GM23338 (cell line): ENCODE measurements at regions not wholly inside any gene's neighbourhood (a gene's known extent, or its start where the extent isn't known, plus 50 kb on each side); places are given as distances from the start of the nearest gene placed in this dataset.

ENCODE experiments used
- ATAC-seq: fragments of 200-7000 bp; cut with Tn5 transposase; 3 replicates; pipeline ENCODE4 v1.9.1; 2020
- DNase-seq: peaks from one replicate; pipeline ENCODE4 v3.0.0-alpha.2; 2015; ENCODE audit warnings: low spot score
- H2AFZ ChIP-seq: fragments of 200-600 bp; sonication (generic); 2 replicates; pipeline ENCODE4 v1.8.0; 2016; ENCODE audit warnings: antibody characterized with exemption, mild to moderate bottlenecking, moderate library complexity
- H3F3A ChIP-seq: fragments of 200-600 bp; sonication (generic); replicated peaks from 2 replicates; pipeline ENCODE4 v1.8.0; 2017; ENCODE audit warnings: antibody characterized with exemption, mixed run types, low read depth
- H3K27ac ChIP-seq: fragments of 200-600 bp; sonication (generic); 2 replicates; pipeline ENCODE4 v1.6.1; 2016; ENCODE audit warnings: low read depth
- H3K27me3 ChIP-seq: fragments of 200-600 bp; sonication (generic); 2 replicates; pipeline ENCODE4 v1.8.0; 2016; ENCODE audit warnings: mild to moderate bottlenecking, mixed run types, moderate library complexity; ENCODE audit not compliant: insufficient read depth
- H3K36me3 ChIP-seq: fragments of 200-600 bp; sonication (generic); 2 replicates; pipeline ENCODE4 v1.8.0; 2016; ENCODE audit warnings: mild to moderate bottlenecking; ENCODE audit not compliant: insufficient read depth
- H3K4me1 ChIP-seq: fragments of 200-600 bp; sonication (generic); 2 replicates; pipeline ENCODE4 v1.8.0; 2016; ENCODE audit warnings: mild to moderate bottlenecking, moderate library complexity; ENCODE audit not compliant: insufficient read depth
- H3K4me2 ChIP-seq: fragments of 200-600 bp; sonication (generic); 2 replicates; pipeline ENCODE4 v1.7.1; 2017; ENCODE audit warnings: mixed run types
- H3K4me3 ChIP-seq: fragments of 200-600 bp; sonication (generic); 2 replicates; pipeline ENCODE4 v1.6.1; 2016; ENCODE audit warnings: mixed run types
- H3K79me2 ChIP-seq: fragments of 200-600 bp; sonication (generic); replicated peaks from 2 replicates; pipeline ENCODE4 v1.8.0; 2017; ENCODE audit warnings: mild to moderate bottlenecking; ENCODE audit not compliant: insufficient read depth
- H3K9me2 ChIP-seq: fragments of 200-600 bp; sonication (generic); 2 replicates; pipeline ENCODE4 v1.8.0; 2017; ENCODE audit not compliant: insufficient read depth
- H4K20me1 ChIP-seq: fragments of 200-600 bp; sonication (generic); replicated peaks from 2 replicates; pipeline ENCODE4 v1.8.0; 2017; ENCODE audit warnings: mild to moderate bottlenecking; ENCODE audit not compliant: insufficient read depth
- H3K27ac Mint-ChIP-seq: 2 replicates; pipeline ENCODE4 v1.8.0; 2020; ENCODE audit warnings: inconsistent platforms, mild to moderate bottlenecking, moderate library complexity, mixed read lengths
- H3K27me3 Mint-ChIP-seq: 3 replicates; pipeline ENCODE4 v1.8.0; 2022; ENCODE audit warnings: low read depth, mild to moderate bottlenecking, moderate library complexity, mixed read lengths, inconsistent platforms; ENCODE audit not compliant: insufficient read depth, poor library complexity
- H3K36me3 Mint-ChIP-seq: 3 replicates; pipeline ENCODE4 v1.8.0; 2021; ENCODE audit warnings: low read depth, mild to moderate bottlenecking, inconsistent platforms, moderate library complexity, mixed read lengths
- H3K4me1 Mint-ChIP-seq: 3 replicates; pipeline ENCODE4 v1.8.0; 2020; ENCODE audit warnings: mild to moderate bottlenecking, inconsistent platforms, mixed read lengths
- H3K4me3 Mint-ChIP-seq: 3 replicates; pipeline ENCODE4 v1.8.0; 2021; ENCODE audit warnings: moderate library complexity, mild to moderate bottlenecking, inconsistent platforms, mixed read lengths
- H3K9me3 Mint-ChIP-seq: 3 replicates; pipeline ENCODE4 v1.8.0; 2020; ENCODE audit warnings: moderate library complexity, mild to moderate bottlenecking, inconsistent platforms, mixed read lengths
- CREB1 ChIP-seq: fragments of 250-450 bp; sonication (Bioruptor Pico); IDR thresholded peaks from 2 replicates; pipeline ENCODE4 v1.5.0; 2020; ENCODE audit warnings: low read depth, mild to moderate bottlenecking, moderate library complexity
- ETS1 ChIP-seq: IDR thresholded peaks from 2 replicates; pipeline ENCODE4 v1.6.1; 2016; ENCODE audit warnings: antibody characterized with exemption
- EZH2phosphoT487 ChIP-seq: fragments of 200-600 bp; sonication (generic); IDR thresholded peaks from one replicate; pipeline ENCODE4 v1.8.1; 2018; ENCODE audit warnings: antibody characterized with exemption; ENCODE audit not compliant: unreplicated experiment
- JUNB ChIP-seq: IDR thresholded peaks from one replicate; pipeline ENCODE4 v1.6.1; 2016; ENCODE audit warnings: antibody characterized with exemption; ENCODE audit not compliant: unreplicated experiment
- NANOG ChIP-seq: IDR thresholded peaks from 2 replicates; pipeline ENCODE4 v1.6.1; 2016; ENCODE audit warnings: antibody characterized with exemption, borderline replicate concordance
- POLR2AphosphoS5 ChIP-seq: IDR thresholded peaks from 2 replicates; pipeline ENCODE4 v1.6.1; 2016; ENCODE audit warnings: antibody characterized with exemption, low read depth
- REST ChIP-seq: IDR thresholded peaks from one replicate; pipeline ENCODE4 v1.6.1; 2018; ENCODE audit warnings: antibody characterized with exemption; ENCODE audit not compliant: unreplicated experiment
- STAT1 ChIP-seq: IDR thresholded peaks from one replicate; pipeline ENCODE4 v1.6.1; 2016; ENCODE audit warnings: antibody characterized with exemption; ENCODE audit not compliant: unreplicated experiment
- ZNF331 ChIP-seq: fragments of 250-450 bp; sonication (Bioruptor Pico); IDR thresholded peaks from 2 replicates; pipeline ENCODE4 v1.5.0; 2020; ENCODE audit warnings: low read depth, mild to moderate bottlenecking, moderate library complexity
- ZNF462 ChIP-seq: fragments of 250-450 bp; sonication (Bioruptor Pico); IDR thresholded peaks from 2 replicates; pipeline ENCODE4 v1.5.0; 2020; ENCODE audit warnings: mild to moderate bottlenecking, moderate library complexity

- Histone ChIP-seq H3K4me2 (no peak overlapping the region), H3K4me3 (no peak overlapping the region), H3K4me1 (no peaks in the 10 kb centered on the region), H2AFZ (no peak overlapping the region), H3K36me3 (peaks cover 8% of the 10 kb centered on the region), H3K27ac (no peak overlapping the region), H3K27me3 (no peaks in the 10 kb centered on the region), H3K9me2 (no peaks in the 10 kb centered on the region), H3F3A (no peaks in the 10 kb centered on the region), H3K79me2 (no peaks in the 10 kb centered on the region), H4K20me1 (no peaks in the 10 kb centered on the region)
- Mint-ChIP-seq H3K27me3 (peaks cover 4% of the 10 kb centered on the region), H3K9me3 (peaks cover 86% of the 10 kb centered on the region), H3K4me3 (no peak overlapping the region), H3K27ac (no peak overlapping the region), H3K36me3 (peaks cover 14% of the 10 kb centered on the region), H3K4me1 (no peaks in the 10 kb centered on the region)
- TF ChIP-seq EZH2phosphoT487, result no peak
- no peak for TF ChIP-seq ETS1
- TF ChIP-seq STAT1, result no peak
- TF ChIP-seq REST, result no peak
- no peak for TF ChIP-seq CREB1 (CRISPR knock-in tag)
- no peak for TF ChIP-seq NANOG
- TF ChIP-seq JUNB, result no peak
- ATAC-seq (no peak), DNase-seq (no peak)
Observed at GRCh38 chr21:40902299-40902698, 55.3 kb upstream of the DSCAM start.

- Mint-ChIP-seq H3K27ac (no peak overlapping the region), H3K4me3 (no peak overlapping the region), H3K4me1 (no peaks in the 10 kb centered on the region), H3K9me3 (peaks cover 87% of the 10 kb centered on the region), H3K36me3 (peaks cover 11% of the 10 kb centered on the region), H3K27me3 (peaks cover 4% of the 10 kb centered on the region)
- no peaks in the 10 kb centered on the region for H3F3A ChIP-seq
- ATAC-seq (no peak), DNase-seq (no peak)
- H4K20me1 ChIP-seq, result no peaks in the 10 kb centered on the region
- no peak overlapping the region for H3K27ac ChIP-seq
- no peaks in the 10 kb centered on the region for H3K4me1 ChIP-seq
- H3K27me3 ChIP-seq, result no peaks in the 10 kb centered on the region
- no peaks in the 10 kb centered on the region for H3K9me2 ChIP-seq
- H3K4me2 ChIP-seq, result no peak overlapping the region
- H3K36me3 ChIP-seq, result peaks cover 7% of the 10 kb centered on the region
- no peak overlapping the region for H2AFZ ChIP-seq
- no peaks in the 10 kb centered on the region for H3K79me2 ChIP-seq
- H3K4me3 ChIP-seq, result no peak overlapping the region
- TF ChIP-seq CREB1 (CRISPR knock-in tag), result no peak
- TF ChIP-seq STAT1, result no peak
- no peak for TF ChIP-seq NANOG
- TF ChIP-seq ZNF462, result no peak
- no peak for TF ChIP-seq ETS1
- TF ChIP-seq POLR2AphosphoS5, result no peak
- no peak for TF ChIP-seq ZNF331 (CRISPR knock-in tag)
Observed at GRCh38 chr21:40902993-40903392, 56.0 kb upstream of the DSCAM start.
